Upper lobe of left lung (tissue), 4 donors: ENCODE measurements at regions not wholly inside any gene's neighbourhood (a gene's known extent, or its start where the extent isn't known, plus 50 kb on each side); places are given as distances from the start of the nearest gene placed in this dataset.

ENCODE experiments used
- CTCF ChIP-seq, 6 experiments: fragments of 450-650 bp in 4 of 6; fragments of 200-600 bp in 2 of 6; sonication (generic) in 2 of 6; IDR thresholded peaks; one replicate each; pipeline ENCODE4 v1.5.1; 2016 to 2019; ENCODE audit warnings: antibody characterized with exemption in 6 of 6
- EP300 ChIP-seq, 4 donors: sonication (generic); formaldehyde crosslinking; IDR thresholded peaks; one replicate each; pipeline ENCODE4 v1.5.1; 2017; ENCODE audit warnings: antibody characterized with exemption in 4 of 4, control low read depth in 2 of 4
- POLR2A ChIP-seq, 4 donors: fragments of 450-650 bp; IDR thresholded peaks; one replicate each; pipeline ENCODE4 v1.5.1; 2016 to 2017; ENCODE audit warnings: antibody characterized with exemption in 4 of 4, mild to moderate bottlenecking in 2 of 4
- POLR2AphosphoS5 ChIP-seq, 2 donors: sonication (generic); formaldehyde crosslinking; IDR thresholded peaks; one replicate each; pipeline ENCODE4 v1.5.1; 2017; ENCODE audit warnings: antibody characterized with exemption in 2 of 2

GRCh38 chr11:70912226-70912840 is 340.0 kb downstream of the SHANK2 start:
- no peak for TF ChIP-seq EP300 (IDR thresholded peaks at IDR 0.05)
- no peak for TF ChIP-seq CTCF (IDR thresholded peaks at IDR 0.05)
- TF ChIP-seq POLR2A (IDR thresholded peaks at IDR 0.05): no peak
- no peak for TF ChIP-seq POLR2AphosphoS5 (IDR thresholded peaks at IDR 0.05)
